ENCODE measurements at regions not wholly inside any gene's neighbourhood (a gene's known extent, or its start where the extent isn't known, plus 50 kb on each side); places are given as distances from the start of the nearest gene placed in this dataset.

DNA sequence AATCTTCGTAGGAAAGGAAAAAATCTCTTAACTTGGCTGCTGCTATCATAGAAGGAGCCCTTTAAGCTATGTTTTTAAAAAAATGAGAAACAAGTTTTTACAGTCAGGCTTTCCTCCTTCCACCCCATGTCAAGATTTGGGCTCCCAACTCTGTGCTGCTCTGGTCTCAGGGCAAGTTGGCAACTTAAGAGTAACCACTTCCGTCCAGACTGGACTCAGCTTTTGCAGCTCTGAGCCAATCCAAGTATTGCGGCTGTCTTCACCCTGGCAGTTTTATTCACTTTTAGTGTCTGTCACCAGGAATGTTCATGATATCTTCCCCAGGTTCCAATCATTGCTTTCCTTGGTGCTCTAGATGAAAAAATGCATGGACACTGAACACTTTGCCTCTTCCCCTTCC is 115.9 kb upstream of the GAS1 start:
- Histone ChIP-seq H3K9ac (replicated peaks; ENCODE audit: extremely low read depth, insufficient read depth, low read length) (no peak overlapping the region), H3K4me3 (replicated peaks in 1 of 3; ENCODE audit: insufficient read depth in 1 of 3, low read depth in 1 of 3, low read length in 3 of 3) (no peak overlapping the region), H3K79me2 (ENCODE audit: control insufficient read depth, insufficient read depth, low read length) (no peaks in the 10 kb centered on the region), H3K27ac (ENCODE audit: insufficient read depth, low read depth, low read length) (no peak overlapping the region), H2AFZ (ENCODE audit: low read depth, low read length) (no peak overlapping the region), H3K9me3 (replicated peaks; ENCODE audit: control insufficient read depth, insufficient read depth, low read length) (no peaks in the 10 kb centered on the region), H3K36me3 (ENCODE audit: control insufficient read depth in 2 of 2, extremely low read depth in 1 of 2, insufficient read depth in 2 of 2, low read length in 2 of 2) (no peaks in the 10 kb centered on the region), H3K9me1 (replicated peaks; ENCODE audit: control insufficient read depth, extremely low read depth, insufficient read depth, low read length) (no peaks in the 10 kb centered on the region), H3K4me1 (ENCODE audit: control insufficient read depth, extremely low read depth, insufficient read depth, low read length) (no peaks in the 10 kb centered on the region), H4K20me1 (replicated peaks; ENCODE audit: control insufficient read depth, extremely low read depth, insufficient read depth, low read length) (no peaks in the 10 kb centered on the region), H3K4me2 (ENCODE audit: insufficient read depth, low read length) (no peak overlapping the region), H3K27me3 (ENCODE audit: control insufficient read depth in 2 of 2, insufficient read depth in 2 of 2, low read length in 2 of 2) (no peaks in the 10 kb centered on the region)
- POLR2A ChIA-PET, result no interaction called here
- BruUV-seq (replicated peaks), result no TSS peak
- TF ChIP-seq, protein P1, sequence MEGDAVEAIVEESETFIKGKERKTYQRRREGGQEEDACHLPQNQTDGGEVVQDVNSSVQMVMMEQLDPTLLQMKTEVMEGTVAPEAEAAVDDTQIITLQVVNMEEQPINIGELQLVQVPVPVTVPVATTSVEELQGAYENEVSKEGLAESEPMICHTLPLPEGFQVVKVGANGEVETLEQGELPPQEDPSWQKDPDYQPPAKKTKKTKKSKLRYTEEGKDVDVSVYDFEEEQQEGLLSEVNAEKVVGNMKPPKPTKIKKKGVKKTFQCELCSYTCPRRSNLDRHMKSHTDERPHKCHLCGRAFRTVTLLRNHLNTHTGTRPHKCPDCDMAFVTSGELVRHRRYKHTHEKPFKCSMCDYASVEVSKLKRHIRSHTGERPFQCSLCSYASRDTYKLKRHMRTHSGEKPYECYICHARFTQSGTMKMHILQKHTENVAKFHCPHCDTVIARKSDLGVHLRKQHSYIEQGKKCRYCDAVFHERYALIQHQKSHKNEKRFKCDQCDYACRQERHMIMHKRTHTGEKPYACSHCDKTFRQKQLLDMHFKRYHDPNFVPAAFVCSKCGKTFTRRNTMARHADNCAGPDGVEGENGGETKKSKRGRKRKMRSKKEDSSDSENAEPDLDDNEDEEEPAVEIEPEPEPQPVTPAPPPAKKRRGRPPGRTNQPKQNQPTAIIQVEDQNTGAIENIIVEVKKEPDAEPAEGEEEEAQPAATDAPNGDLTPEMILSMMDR (IDR thresholded peaks at IDR 0.05; ENCODE audit: extremely low read depth in 1 of 2, insufficient read depth in 1 of 2, low read depth in 1 of 2, low read length in 2 of 2), result no peak
- TF ChIP-seq GATA2 (IDR thresholded peaks at IDR 0.05; ENCODE audit: insufficient read depth, insufficient read length, low read depth, low read length) (no peak), JUN (IDR thresholded peaks at IDR 0.05; ENCODE audit: borderline replicate concordance, insufficient read depth, insufficient read length, low read depth) (no peak), MYC (IDR thresholded peaks at IDR 0.05; ENCODE audit: low read depth, low read length) (no peak), POLR2AphosphoS5 (IDR thresholded peaks at IDR 0.05; ENCODE audit: insufficient read depth, low read depth, low read length) (no peak), EZH2 (IDR thresholded peaks at IDR 0.05; ENCODE audit: borderline replicate concordance, low read depth, low read length, severe bottlenecking) (no peak), FOS (IDR thresholded peaks at IDR 0.05; ENCODE audit: borderline replicate concordance, insufficient read depth, low read length) (no peak), POLR2A (IDR thresholded peaks at IDR 0.05; ENCODE audit: low read depth, low read length) (no peak)
- TF ChIP-seq, protein P2, sequence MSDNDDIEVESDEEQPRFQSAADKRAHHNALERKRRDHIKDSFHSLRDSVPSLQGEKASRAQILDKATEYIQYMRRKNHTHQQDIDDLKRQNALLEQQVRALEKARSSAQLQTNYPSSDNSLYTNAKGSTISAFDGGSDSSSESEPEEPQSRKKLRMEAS (IDR thresholded peaks at IDR 0.05; ENCODE audit: insufficient read depth, insufficient read length), result no peak
- DNase-seq (ENCODE audit: low read depth, low spot score) (no peak), FAIRE-seq (no peak)
- intact Hi-C loops (cut with micrococcal nuclease) (no loop called here), dilution Hi-C loops (cut with MboI; ENCODE audit: extremely low pct_ligation_motif_present, low sequenced_read_pairs) (no loop called here)
- CTCF ChIA-PET, result no interaction called here

Measured in endothelial cell of umbilical vein (primary cell).